ENCODE measurements at regions not wholly inside any gene's neighbourhood (a gene's known extent, or its start where the extent isn't known, plus 50 kb on each side); places are given as distances from the start of the nearest gene placed in this dataset.

- DNase-seq: peak; percentile 30
These were observed 216.9 kb downstream of the IGSF11 start for GRCh38 chr3:118817748-118818165.

DNA sequence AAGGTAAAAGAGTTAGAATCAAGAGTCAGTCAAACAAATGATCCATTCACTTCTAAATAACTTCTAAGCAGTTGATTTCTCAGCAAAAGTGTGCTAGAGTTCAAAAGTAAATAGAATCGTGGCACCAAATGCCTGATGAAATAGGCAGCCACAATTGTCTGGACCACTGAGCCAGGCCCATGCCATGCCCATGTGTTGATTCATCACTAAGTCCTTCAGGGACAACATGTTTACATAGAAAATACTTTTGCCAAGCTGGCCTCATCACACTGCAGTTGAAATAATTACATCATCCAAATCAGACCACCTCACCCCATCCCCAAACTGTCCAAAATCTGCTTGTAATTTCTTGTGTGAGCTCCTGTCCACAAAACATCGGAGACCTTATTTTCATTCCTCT lies 216.3 kb downstream of the IGSF11 start:
- no peak for DNase-seq

- DNase-seq: no peak
These were observed 211.0 kb downstream of the IGSF11 start for GRCh38 chr3:118823626-118824025.

DNA sequence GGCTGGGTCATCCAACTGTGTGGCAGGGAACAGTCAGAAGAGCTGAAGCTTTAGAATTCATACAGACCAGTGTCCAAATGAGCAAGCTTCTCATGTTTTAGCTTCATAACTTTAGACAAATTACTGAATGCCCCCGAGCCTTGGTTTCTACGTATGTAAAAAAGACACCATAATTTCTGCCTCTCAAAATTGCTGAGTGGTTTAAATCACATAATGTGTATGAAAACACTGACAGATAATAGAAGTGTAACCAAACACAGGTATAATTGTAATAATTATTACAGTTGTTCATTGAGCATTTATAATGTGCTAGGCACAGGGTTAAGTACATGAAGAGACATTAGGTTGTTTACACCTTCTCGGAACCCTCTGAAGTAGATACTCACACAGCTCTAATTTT lies 207.2 kb downstream of the IGSF11 start:
- no peak for DNase-seq

DNA sequence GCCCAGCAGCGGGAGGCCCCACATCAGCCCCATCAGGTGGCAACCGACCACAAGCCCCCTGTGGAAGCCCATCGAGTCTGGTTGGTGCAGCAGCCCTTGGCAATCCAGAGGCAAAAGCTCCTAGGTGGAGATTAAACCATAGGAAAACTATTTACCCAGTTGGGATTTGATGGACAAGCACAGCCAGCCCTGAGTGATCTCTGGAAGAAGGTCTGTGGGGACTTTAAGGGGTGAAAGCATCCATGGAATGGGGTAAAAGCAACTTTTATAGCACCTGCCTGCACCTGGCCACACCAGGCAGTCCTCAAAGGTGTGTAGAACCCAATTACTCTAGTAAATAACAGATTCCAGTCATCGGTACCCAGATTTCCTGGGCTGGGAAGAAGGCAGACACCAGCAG lies 206.3 kb downstream of the IGSF11 start:
- no peak for DNase-seq

- DNase-seq: no peak
These were observed 201.6 kb downstream of the IGSF11 start for GRCh38 chr3:118833075-118833474.

- DNase-seq: no peak
These were observed 195.8 kb downstream of the IGSF11 start for GRCh38 chr3:118838871-118839270.

- DNase-seq: no peak
These were observed 192.3 kb downstream of the IGSF11 start for GRCh38 chr3:118842147-118842863.

GRCh38 chr3:118846176-118846575 lies 188.5 kb downstream of the IGSF11 start:
- no peak for DNase-seq
